ENCODE measurements at regions not wholly inside any gene's neighbourhood (a gene's known extent, or its start where the extent isn't known, plus 50 kb on each side); places are given as distances from the start of the nearest gene placed in this dataset.

DNA sequence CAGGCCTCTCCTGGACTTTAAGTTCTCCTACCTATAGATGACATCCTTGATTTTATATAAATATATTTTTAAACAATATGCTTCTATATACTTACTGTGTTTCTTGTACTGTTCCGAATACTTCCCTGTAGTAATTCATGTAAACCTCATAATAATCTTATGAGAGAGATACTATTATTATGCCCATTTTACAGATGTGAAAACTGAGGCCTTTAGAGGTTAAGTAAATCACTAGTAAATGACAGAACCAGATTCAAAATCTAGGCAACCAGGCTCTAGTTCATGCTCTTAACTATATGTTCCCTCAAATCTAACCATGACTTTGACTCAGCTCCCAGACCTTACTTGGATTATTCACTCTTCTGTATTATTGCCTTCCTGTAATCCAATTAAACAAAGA lies 243.0 kb upstream of the NR4A3 start:
- no peaks in the 10 kb centered on the region for H3K9me3 ChIP-seq
- no peaks in the 10 kb centered on the region for H3K36me3 ChIP-seq
- WGBS, 2 donors = 96% methylated on average over 1 of the region's 1 CpG
- H3K27ac ChIP-seq = no peak overlapping the region
- no peaks in the 10 kb centered on the region for H3K27me3 ChIP-seq
- no peak for DNase-seq
- no peaks in the 10 kb centered on the region for H3K4me1 ChIP-seq
- H3K4me3 ChIP-seq (replicated peaks in 1 of 3) = no peak overlapping the region
- no peak for TF ChIP-seq POLR2A (IDR thresholded peaks at IDR 0.05)
- TF ChIP-seq, protein P1, sequence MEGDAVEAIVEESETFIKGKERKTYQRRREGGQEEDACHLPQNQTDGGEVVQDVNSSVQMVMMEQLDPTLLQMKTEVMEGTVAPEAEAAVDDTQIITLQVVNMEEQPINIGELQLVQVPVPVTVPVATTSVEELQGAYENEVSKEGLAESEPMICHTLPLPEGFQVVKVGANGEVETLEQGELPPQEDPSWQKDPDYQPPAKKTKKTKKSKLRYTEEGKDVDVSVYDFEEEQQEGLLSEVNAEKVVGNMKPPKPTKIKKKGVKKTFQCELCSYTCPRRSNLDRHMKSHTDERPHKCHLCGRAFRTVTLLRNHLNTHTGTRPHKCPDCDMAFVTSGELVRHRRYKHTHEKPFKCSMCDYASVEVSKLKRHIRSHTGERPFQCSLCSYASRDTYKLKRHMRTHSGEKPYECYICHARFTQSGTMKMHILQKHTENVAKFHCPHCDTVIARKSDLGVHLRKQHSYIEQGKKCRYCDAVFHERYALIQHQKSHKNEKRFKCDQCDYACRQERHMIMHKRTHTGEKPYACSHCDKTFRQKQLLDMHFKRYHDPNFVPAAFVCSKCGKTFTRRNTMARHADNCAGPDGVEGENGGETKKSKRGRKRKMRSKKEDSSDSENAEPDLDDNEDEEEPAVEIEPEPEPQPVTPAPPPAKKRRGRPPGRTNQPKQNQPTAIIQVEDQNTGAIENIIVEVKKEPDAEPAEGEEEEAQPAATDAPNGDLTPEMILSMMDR (IDR thresholded peaks at IDR 0.05) = no peak
- intact Hi-C loops (cut with DNase I) = no loop called here

DNA sequence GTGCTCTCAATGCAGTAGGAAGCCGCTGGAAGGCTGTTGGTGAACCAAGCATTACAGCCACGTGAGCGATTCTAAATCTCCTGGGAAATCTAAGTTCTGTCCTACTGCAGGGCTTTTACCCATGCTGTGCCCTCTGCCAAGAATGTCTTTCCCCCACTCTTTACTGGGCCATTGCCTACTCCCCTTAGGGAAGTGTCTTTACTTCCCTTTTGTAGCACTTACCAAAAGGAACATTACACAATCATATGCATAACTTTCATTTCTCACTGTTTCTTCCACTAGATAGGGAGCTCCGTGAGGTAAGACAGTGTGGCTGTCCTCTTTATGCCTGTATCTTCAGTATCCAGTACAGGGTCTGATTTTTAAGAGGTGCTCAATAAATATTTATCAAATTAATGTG lies 241.7 kb upstream of the NR4A3 start:
- H3K27ac ChIP-seq = no peak overlapping the region
- intact Hi-C loops (cut with DNase I) = no loop called here
- no peak for DNase-seq

DNA sequence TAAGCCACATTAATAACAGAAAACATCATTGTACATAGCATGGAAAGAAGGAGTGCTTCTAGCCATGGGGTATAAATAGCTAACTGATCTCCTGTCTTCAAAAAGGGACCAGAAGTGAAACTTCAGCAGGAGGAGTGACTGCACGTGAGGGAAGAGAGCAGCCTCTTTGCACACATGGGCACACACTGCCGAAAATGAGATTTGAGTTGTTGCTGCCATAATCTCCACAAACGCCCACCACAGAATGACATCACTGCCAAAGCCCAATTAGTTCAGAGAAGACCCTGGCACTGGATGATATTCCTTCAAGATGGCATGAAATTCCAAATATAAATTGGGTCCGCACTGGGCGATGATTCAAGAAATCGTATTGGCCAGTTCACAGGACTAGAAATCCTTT lies 238.9 kb upstream of the NR4A3 start:
- 88% methylated on average over 6 of the region's 6 CpGs for WGBS, 2 donors
- Histone ChIP-seq H3K27me3 (no peaks in the 10 kb centered on the region), H3K4me1 (no peaks in the 10 kb centered on the region), H3K9me3 (no peaks in the 10 kb centered on the region), H3K4me3 (replicated peaks in 1 of 3) (no peak overlapping the region), H3K36me3 (no peaks in the 10 kb centered on the region), H3K27ac (no peak overlapping the region)
- TF ChIP-seq POLR2A (IDR thresholded peaks at IDR 0.05) = no peak
- TF ChIP-seq, protein P1 (IDR thresholded peaks at IDR 0.05) = no peak
- intact Hi-C loops (cut with DNase I) = no loop called here
- no peak for DNase-seq

More for the DNA sequence above, 241.7 kb upstream of the NR4A3 start:
- Histone ChIP-seq H3K9me3 (no peaks in the 10 kb centered on the region), H3K4me3 (replicated peaks in 1 of 3) (no peak overlapping the region), H3K27me3 (no peaks in the 10 kb centered on the region), H3K36me3 (no peaks in the 10 kb centered on the region), H3K4me1 (no peaks in the 10 kb centered on the region)
- TF ChIP-seq, protein P1 (IDR thresholded peaks at IDR 0.05) = no peak
- WGBS, 2 donors = 84 to 86% methylated on average over 4 of the region's 4 CpGs

DNA sequence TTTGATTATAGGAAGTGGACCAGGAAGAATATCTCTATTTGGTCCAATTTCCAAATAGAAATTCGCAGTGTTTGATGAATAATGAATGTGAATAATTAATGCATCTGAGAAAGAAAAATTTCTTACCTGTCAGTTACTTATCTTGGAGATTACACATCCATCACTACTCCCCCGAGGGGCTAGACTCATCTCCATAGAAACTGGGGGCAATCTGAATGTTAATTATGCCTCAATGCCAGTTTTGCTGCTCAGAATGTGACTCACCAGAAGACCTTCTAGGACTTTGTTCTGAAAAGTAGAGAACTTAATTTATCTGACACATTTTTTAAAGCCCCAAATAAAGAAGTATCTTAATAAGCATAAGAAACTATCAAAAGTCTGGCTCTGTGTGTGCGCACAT lies 233.4 kb upstream of the NR4A3 start:
- Histone ChIP-seq H3K4me3 (replicated peaks in 1 of 3) (no peak overlapping the region), H3K4me1 (no peaks in the 10 kb centered on the region), H3K36me3 (no peaks in the 10 kb centered on the region), H3K9me3 (no peaks in the 10 kb centered on the region), H3K27me3 (no peaks in the 10 kb centered on the region), H3K27ac (no peak overlapping the region)
- intact Hi-C loops (cut with DNase I) = no loop called here
- no peak for DNase-seq
- TF ChIP-seq, protein P1 (IDR thresholded peaks at IDR 0.05) = no peak
- no peak for TF ChIP-seq POLR2A (IDR thresholded peaks at IDR 0.05)
- 87 to 96% methylated on average over 3 of the region's 3 CpGs for WGBS, 2 donors

DNA sequence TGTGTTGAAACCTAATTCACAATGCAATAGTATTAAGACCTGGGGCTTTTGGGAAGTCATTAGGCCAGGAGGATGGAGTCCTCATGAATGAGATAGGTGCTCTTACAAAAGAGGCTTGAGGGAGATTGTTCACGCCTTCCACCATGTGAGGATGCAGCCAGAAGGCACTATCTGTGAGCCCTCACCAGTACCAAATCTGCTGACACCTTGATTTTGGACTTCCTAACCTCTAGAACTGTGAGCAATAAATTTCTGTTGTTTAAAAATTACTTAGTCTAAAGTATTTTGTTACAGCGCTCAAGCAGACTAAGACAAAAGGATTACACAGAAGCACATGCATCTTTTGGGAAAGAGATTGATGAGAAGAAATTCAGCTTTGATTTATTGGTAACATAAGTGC lies 232.9 kb upstream of the NR4A3 start:
- Histone ChIP-seq H3K27ac (no peak overlapping the region), H3K36me3 (no peaks in the 10 kb centered on the region), H3K27me3 (no peaks in the 10 kb centered on the region), H3K4me1 (no peaks in the 10 kb centered on the region), H3K4me3 (replicated peaks in 1 of 3) (no peak overlapping the region), H3K9me3 (no peaks in the 10 kb centered on the region)
- WGBS, 2 donors = 98 to 100% methylated on average over 2 of the region's 2 CpGs
- TF ChIP-seq, protein P1 (IDR thresholded peaks at IDR 0.05) = no peak
- no peak for TF ChIP-seq POLR2A (IDR thresholded peaks at IDR 0.05)
- intact Hi-C loops (cut with DNase I) = no loop called here
- DNase-seq = no peak

Measured in thyroid gland (tissue), 4 donors.